GM23338 (cell line): ENCODE measurements at regions not wholly inside any gene's neighbourhood (a gene's known extent, or its start where the extent isn't known, plus 50 kb on each side); places are given as distances from the start of the nearest gene placed in this dataset.
A peak's percentile ranks its signal among the peaks of the same experiment; 100 is the strongest.

ENCODE experiments used
- ATAC-seq: fragments of 200-7000 bp; cut with Tn5 transposase; 3 replicates; pipeline ENCODE4 v1.9.1; 2020
- DNase-seq: peaks from one replicate; pipeline ENCODE4 v3.0.0-alpha.2; 2015; ENCODE audit warnings: low spot score
- H2AFZ ChIP-seq: fragments of 200-600 bp; sonication (generic); 2 replicates; pipeline ENCODE4 v1.8.0; 2016; ENCODE audit warnings: antibody characterized with exemption, mild to moderate bottlenecking, moderate library complexity
- H3F3A ChIP-seq: fragments of 200-600 bp; sonication (generic); replicated peaks from 2 replicates; pipeline ENCODE4 v1.8.0; 2017; ENCODE audit warnings: antibody characterized with exemption, mixed run types, low read depth
- H3K27ac ChIP-seq: fragments of 200-600 bp; sonication (generic); 2 replicates; pipeline ENCODE4 v1.6.1; 2016; ENCODE audit warnings: low read depth
- H3K27me3 ChIP-seq: fragments of 200-600 bp; sonication (generic); 2 replicates; pipeline ENCODE4 v1.8.0; 2016; ENCODE audit warnings: mild to moderate bottlenecking, mixed run types, moderate library complexity; ENCODE audit not compliant: insufficient read depth
- H3K36me3 ChIP-seq: fragments of 200-600 bp; sonication (generic); 2 replicates; pipeline ENCODE4 v1.8.0; 2016; ENCODE audit warnings: mild to moderate bottlenecking; ENCODE audit not compliant: insufficient read depth
- H3K4me1 ChIP-seq: fragments of 200-600 bp; sonication (generic); 2 replicates; pipeline ENCODE4 v1.8.0; 2016; ENCODE audit warnings: mild to moderate bottlenecking, moderate library complexity; ENCODE audit not compliant: insufficient read depth
- H3K4me2 ChIP-seq: fragments of 200-600 bp; sonication (generic); 2 replicates; pipeline ENCODE4 v1.7.1; 2017; ENCODE audit warnings: mixed run types
- H3K4me3 ChIP-seq: fragments of 200-600 bp; sonication (generic); 2 replicates; pipeline ENCODE4 v1.6.1; 2016; ENCODE audit warnings: mixed run types
- H3K79me2 ChIP-seq: fragments of 200-600 bp; sonication (generic); replicated peaks from 2 replicates; pipeline ENCODE4 v1.8.0; 2017; ENCODE audit warnings: mild to moderate bottlenecking; ENCODE audit not compliant: insufficient read depth
- H3K9me2 ChIP-seq: fragments of 200-600 bp; sonication (generic); 2 replicates; pipeline ENCODE4 v1.8.0; 2017; ENCODE audit not compliant: insufficient read depth
- H4K20me1 ChIP-seq: fragments of 200-600 bp; sonication (generic); replicated peaks from 2 replicates; pipeline ENCODE4 v1.8.0; 2017; ENCODE audit warnings: mild to moderate bottlenecking; ENCODE audit not compliant: insufficient read depth
- H3K27ac Mint-ChIP-seq: 2 replicates; pipeline ENCODE4 v1.8.0; 2020; ENCODE audit warnings: inconsistent platforms, mild to moderate bottlenecking, moderate library complexity, mixed read lengths
- H3K27me3 Mint-ChIP-seq: 3 replicates; pipeline ENCODE4 v1.8.0; 2022; ENCODE audit warnings: low read depth, mild to moderate bottlenecking, moderate library complexity, mixed read lengths, inconsistent platforms; ENCODE audit not compliant: insufficient read depth, poor library complexity
- H3K36me3 Mint-ChIP-seq: 3 replicates; pipeline ENCODE4 v1.8.0; 2021; ENCODE audit warnings: low read depth, mild to moderate bottlenecking, inconsistent platforms, moderate library complexity, mixed read lengths
- H3K4me1 Mint-ChIP-seq: 3 replicates; pipeline ENCODE4 v1.8.0; 2020; ENCODE audit warnings: mild to moderate bottlenecking, inconsistent platforms, mixed read lengths
- H3K4me3 Mint-ChIP-seq: 3 replicates; pipeline ENCODE4 v1.8.0; 2021; ENCODE audit warnings: moderate library complexity, mild to moderate bottlenecking, inconsistent platforms, mixed read lengths
- H3K9me3 Mint-ChIP-seq: 3 replicates; pipeline ENCODE4 v1.8.0; 2020; ENCODE audit warnings: moderate library complexity, mild to moderate bottlenecking, inconsistent platforms, mixed read lengths
- CREB1 ChIP-seq: fragments of 250-450 bp; sonication (Bioruptor Pico); IDR thresholded peaks from 2 replicates; pipeline ENCODE4 v1.5.0; 2020; ENCODE audit warnings: low read depth, mild to moderate bottlenecking, moderate library complexity
- EZH2 ChIP-seq: fragments of 200-600 bp; sonication (generic); IDR thresholded peaks from one replicate; pipeline ENCODE4 v1.8.0; 2017; ENCODE audit warnings: antibody characterized with exemption, mild to moderate bottlenecking, low read depth; ENCODE audit not compliant: unreplicated experiment
- EZH2phosphoT487 ChIP-seq: fragments of 200-600 bp; sonication (generic); IDR thresholded peaks from one replicate; pipeline ENCODE4 v1.8.1; 2018; ENCODE audit warnings: antibody characterized with exemption; ENCODE audit not compliant: unreplicated experiment
- JUNB ChIP-seq: IDR thresholded peaks from one replicate; pipeline ENCODE4 v1.6.1; 2016; ENCODE audit warnings: antibody characterized with exemption; ENCODE audit not compliant: unreplicated experiment
- NANOG ChIP-seq: IDR thresholded peaks from 2 replicates; pipeline ENCODE4 v1.6.1; 2016; ENCODE audit warnings: antibody characterized with exemption, borderline replicate concordance
- POLR2AphosphoS5 ChIP-seq: IDR thresholded peaks from 2 replicates; pipeline ENCODE4 v1.6.1; 2016; ENCODE audit warnings: antibody characterized with exemption, low read depth
- STAT1 ChIP-seq: IDR thresholded peaks from one replicate; pipeline ENCODE4 v1.6.1; 2016; ENCODE audit warnings: antibody characterized with exemption; ENCODE audit not compliant: unreplicated experiment
- ZNF114 ChIP-seq: fragments of 250-450 bp; sonication (Bioruptor Pico); IDR thresholded peaks from 2 replicates; pipeline ENCODE4 v1.5.0; 2020; ENCODE audit warnings: mild to moderate bottlenecking, moderate library complexity
- ZNF331 ChIP-seq: fragments of 250-450 bp; sonication (Bioruptor Pico); IDR thresholded peaks from 2 replicates; pipeline ENCODE4 v1.5.0; 2020; ENCODE audit warnings: low read depth, mild to moderate bottlenecking, moderate library complexity
- TF ChIP-seq, protein P1 (sequence below): IDR thresholded peaks from 2 replicates; pipeline ENCODE4 v1.6.1; 2016; ENCODE audit warnings: antibody characterized with exemption
- TF ChIP-seq, protein P2 (sequence below), 2 experiments: fragments of 200-600 bp in 1 of 2; sonication (generic) in 1 of 2; conservative IDR thresholded peaks; 2 replicates each; pipeline versions ENCODE4 v1.5.1 to v1.6.1; 2016 to 2017; ENCODE audit warnings: antibody characterized with exemption in 2 of 2, low read depth in 2 of 2, mild to moderate bottlenecking in 2 of 2, moderate library complexity in 1 of 2
- TF ChIP-seq, protein P3 (sequence below): fragments of 250-450 bp; sonication (Bioruptor Pico); IDR thresholded peaks from 2 replicates; pipeline ENCODE4 v1.5.0; 2020; ENCODE audit warnings: mild to moderate bottlenecking, moderate library complexity

DNA sequence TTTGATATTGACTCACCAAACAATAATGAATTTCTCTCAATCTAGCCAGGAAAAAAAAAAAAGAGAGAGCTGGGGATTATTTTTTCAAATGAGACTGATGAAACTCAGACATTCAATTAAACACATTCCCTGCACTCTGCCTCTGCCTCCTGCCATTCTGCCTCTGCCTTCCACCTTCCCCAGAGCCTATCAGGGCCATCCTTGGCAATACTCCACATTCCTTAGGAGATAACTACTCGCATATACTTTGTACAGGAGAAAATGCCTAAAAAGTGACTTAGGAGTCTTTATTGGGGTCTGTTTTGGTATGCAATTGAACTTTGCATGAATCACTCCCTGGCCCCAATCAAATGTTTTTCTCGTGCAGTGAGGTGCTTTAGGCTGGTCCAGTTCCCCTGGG, 246.6 kb upstream of the PLET1 start:
- no peak overlapping the region for H3K27ac ChIP-seq
- H3K36me3 Mint-ChIP-seq: no peaks in the 10 kb centered on the region
- H3K36me3 ChIP-seq: no peaks in the 10 kb centered on the region
- no peak overlapping the region for H3K4me2 ChIP-seq
- H3F3A ChIP-seq: no peaks in the 10 kb centered on the region
- H3K9me2 ChIP-seq: peaks cover 8% of the 10 kb centered on the region
- no peak overlapping the region for H3K4me3 ChIP-seq
- H3K27me3 ChIP-seq: no peaks in the 10 kb centered on the region
- H3K27ac Mint-ChIP-seq: no peak overlapping the region
- peaks cover 1% of the 10 kb centered on the region for H3K27me3 Mint-ChIP-seq
- ATAC-seq (peak; percentile 55), DNase-seq (peak; percentile 19)
- H3K79me2 ChIP-seq: no peaks in the 10 kb centered on the region
- no peaks in the 10 kb centered on the region for H3K9me3 Mint-ChIP-seq
- H2AFZ ChIP-seq: no peak overlapping the region
- H3K4me1 Mint-ChIP-seq: no peaks in the 10 kb centered on the region; the same call in 2 of the 3 replicates
- H3K4me1 ChIP-seq: no peaks in the 10 kb centered on the region
- no peaks in the 10 kb centered on the region; the same call in 1 of the 2 replicates for H4K20me1 ChIP-seq
- TF ChIP-seq JUNB: no peak
- TF ChIP-seq NANOG: no peak
- H3K4me3 Mint-ChIP-seq: no peak overlapping the region

DNA sequence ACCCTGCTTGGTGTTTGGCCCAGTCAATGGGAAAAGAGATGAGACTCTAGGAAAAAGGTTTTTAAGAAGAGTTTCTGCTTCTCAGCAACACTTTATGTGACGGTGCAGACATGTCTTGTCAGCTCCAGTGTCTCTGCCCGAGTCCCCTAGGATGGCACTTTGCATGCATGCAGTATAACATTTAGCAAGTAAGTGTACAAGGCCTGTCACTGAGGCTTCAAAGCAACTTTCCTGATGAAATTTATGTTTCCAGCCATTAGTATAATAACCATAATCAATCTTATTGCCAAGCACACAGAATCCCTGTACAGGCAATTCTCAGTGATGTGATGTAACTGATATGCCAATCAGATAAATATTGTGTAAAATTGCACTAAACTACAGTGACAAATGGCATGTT, 248.1 kb upstream of the PLET1 start:
- Histone ChIP-seq H3K79me2 (no peaks in the 10 kb centered on the region), H2AFZ (no peak overlapping the region), H3K9me2 (peaks cover 8% of the 10 kb centered on the region), H3K36me3 (no peaks in the 10 kb centered on the region), H4K20me1 (no peaks in the 10 kb centered on the region; the same call in 1 of the 2 replicates), H3K27me3 (no peaks in the 10 kb centered on the region), H3K4me1 (no peaks in the 10 kb centered on the region), H3K27ac (no peak overlapping the region), H3F3A (no peaks in the 10 kb centered on the region), H3K4me3 (no peak overlapping the region), H3K4me2 (no peak overlapping the region)
- no peak for DNase-seq
- ATAC-seq: no peak
- Mint-ChIP-seq H3K27ac (no peak overlapping the region), H3K27me3 (peaks cover 3% of the 10 kb centered on the region), H3K4me3 (no peak overlapping the region), H3K9me3 (no peaks in the 10 kb centered on the region), H3K4me1 (peaks cover 3% of the 10 kb centered on the region; the same call in 1 of the 3 replicates), H3K36me3 (no peaks in the 10 kb centered on the region)
- TF ChIP-seq, protein P1, sequence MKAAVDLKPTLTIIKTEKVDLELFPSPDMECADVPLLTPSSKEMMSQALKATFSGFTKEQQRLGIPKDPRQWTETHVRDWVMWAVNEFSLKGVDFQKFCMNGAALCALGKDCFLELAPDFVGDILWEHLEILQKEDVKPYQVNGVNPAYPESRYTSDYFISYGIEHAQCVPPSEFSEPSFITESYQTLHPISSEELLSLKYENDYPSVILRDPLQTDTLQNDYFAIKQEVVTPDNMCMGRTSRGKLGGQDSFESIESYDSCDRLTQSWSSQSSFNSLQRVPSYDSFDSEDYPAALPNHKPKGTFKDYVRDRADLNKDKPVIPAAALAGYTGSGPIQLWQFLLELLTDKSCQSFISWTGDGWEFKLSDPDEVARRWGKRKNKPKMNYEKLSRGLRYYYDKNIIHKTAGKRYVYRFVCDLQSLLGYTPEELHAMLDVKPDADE: no peak
- TF ChIP-seq CREB1 (CRISPR knock-in tag): no peak
- TF ChIP-seq EZH2phosphoT487: no peak
- no peak for TF ChIP-seq STAT1
- no peak for TF ChIP-seq ZNF331 (CRISPR knock-in tag)
- no peak for TF ChIP-seq POLR2AphosphoS5
- TF ChIP-seq JUNB: no peak
- no peak for TF ChIP-seq EZH2
- TF ChIP-seq ZNF114: no peak
- TF ChIP-seq, protein P2, sequence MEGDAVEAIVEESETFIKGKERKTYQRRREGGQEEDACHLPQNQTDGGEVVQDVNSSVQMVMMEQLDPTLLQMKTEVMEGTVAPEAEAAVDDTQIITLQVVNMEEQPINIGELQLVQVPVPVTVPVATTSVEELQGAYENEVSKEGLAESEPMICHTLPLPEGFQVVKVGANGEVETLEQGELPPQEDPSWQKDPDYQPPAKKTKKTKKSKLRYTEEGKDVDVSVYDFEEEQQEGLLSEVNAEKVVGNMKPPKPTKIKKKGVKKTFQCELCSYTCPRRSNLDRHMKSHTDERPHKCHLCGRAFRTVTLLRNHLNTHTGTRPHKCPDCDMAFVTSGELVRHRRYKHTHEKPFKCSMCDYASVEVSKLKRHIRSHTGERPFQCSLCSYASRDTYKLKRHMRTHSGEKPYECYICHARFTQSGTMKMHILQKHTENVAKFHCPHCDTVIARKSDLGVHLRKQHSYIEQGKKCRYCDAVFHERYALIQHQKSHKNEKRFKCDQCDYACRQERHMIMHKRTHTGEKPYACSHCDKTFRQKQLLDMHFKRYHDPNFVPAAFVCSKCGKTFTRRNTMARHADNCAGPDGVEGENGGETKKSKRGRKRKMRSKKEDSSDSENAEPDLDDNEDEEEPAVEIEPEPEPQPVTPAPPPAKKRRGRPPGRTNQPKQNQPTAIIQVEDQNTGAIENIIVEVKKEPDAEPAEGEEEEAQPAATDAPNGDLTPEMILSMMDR (conservative IDR thresholded peaks at IDR 0.05; ENCODE audit: low read depth in 2 of 2): no peak
- TF ChIP-seq, protein P3, sequence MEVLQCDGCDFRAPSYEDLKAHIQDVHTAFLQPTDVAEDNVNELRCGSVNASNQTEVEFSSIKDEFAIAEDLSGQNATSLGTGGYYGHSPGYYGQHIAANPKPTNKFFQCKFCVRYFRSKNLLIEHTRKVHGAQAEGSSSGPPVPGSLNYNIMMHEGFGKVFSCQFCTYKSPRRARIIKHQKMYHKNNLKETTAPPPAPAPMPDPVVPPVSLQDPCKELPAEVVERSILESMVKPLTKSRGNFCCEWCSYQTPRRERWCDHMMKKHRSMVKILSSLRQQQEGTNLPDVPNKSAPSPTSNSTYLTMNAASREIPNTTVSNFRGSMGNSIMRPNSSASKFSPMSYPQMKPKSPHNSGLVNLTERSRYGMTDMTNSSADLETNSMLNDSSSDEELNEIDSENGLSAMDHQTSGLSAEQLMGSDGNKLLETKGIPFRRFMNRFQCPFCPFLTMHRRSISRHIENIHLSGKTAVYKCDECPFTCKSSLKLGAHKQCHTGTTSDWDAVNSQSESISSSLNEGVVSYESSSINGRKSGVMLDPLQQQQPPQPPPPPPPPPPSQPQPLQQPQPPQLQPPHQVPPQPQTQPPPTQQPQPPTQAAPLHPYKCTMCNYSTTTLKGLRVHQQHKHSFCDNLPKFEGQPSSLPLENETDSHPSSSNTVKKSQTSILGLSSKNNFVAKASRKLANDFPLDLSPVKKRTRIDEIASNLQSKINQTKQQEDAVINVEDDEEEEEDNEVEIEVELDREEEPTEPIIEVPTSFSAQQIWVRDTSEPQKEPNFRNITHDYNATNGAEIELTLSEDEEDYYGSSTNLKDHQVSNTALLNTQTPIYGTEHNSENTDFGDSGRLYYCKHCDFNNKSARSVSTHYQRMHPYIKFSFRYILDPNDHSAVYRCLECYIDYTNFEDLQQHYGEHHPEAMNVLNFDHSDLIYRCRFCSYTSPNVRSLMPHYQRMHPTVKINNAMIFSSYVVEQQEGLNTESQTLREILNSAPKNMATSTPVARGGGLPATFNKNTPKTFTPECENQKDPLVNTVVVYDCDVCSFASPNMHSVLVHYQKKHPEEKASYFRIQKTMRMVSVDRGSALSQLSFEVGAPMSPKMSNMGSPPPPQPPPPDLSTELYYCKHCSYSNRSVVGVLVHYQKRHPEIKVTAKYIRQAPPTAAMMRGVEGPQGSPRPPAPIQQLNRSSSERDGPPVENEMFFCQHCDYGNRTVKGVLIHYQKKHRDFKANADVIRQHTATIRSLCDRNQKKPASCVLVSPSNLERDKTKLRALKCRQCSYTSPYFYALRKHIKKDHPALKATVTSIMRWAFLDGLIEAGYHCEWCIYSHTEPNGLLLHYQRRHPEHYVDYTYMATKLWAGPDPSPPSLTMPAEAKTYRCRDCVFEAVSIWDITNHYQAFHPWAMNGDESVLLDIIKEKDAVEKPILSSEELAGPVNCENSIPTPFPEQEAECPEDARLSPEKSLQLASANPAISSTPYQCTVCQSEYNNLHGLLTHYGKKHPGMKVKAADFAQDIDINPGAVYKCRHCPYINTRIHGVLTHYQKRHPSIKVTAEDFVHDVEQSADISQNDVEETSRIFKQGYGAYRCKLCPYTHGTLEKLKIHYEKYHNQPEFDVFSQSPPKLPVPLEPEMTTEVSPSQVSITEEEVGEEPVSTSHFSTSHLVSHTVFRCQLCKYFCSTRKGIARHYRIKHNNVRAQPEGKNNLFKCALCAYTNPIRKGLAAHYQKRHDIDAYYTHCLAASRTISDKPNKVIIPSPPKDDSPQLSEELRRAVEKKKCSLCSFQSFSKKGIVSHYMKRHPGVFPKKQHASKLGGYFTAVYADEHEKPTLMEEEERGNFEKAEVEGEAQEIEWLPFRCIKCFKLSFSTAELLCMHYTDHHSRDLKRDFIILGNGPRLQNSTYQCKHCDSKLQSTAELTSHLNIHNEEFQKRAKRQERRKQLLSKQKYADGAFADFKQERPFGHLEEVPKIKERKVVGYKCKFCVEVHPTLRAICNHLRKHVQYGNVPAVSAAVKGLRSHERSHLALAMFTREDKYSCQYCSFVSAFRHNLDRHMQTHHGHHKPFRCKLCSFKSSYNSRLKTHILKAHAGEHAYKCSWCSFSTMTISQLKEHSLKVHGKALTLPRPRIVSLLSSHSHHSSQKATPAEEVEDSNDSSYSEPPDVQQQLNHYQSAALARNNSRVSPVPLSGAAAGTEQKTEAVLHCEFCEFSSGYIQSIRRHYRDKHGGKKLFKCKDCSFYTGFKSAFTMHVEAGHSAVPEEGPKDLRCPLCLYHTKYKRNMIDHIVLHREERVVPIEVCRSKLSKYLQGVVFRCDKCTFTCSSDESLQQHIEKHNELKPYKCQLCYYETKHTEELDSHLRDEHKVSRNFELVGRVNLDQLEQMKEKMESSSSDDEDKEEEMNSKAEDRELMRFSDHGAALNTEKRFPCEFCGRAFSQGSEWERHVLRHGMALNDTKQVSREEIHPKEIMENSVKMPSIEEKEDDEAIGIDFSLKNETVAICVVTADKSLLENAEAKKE: no peak
